Upper lobe of right lung (tissue), 1 donor: ENCODE measurements at regions not wholly inside any gene's neighbourhood (a gene's known extent, or its start where the extent isn't known, plus 50 kb on each side); places are given as distances from the start of the nearest gene placed in this dataset.

Source experiments
- ATAC-seq: fragments of 200-7000 bp; cut with Tn5 transposase; one replicate; pipeline ENCODE4 v1.9.1; 2020; ENCODE audit warnings: mild to moderate bottlenecking, moderate library complexity
- DNase-seq: peaks from one replicate; pipeline ENCODE4 v3.0.0-alpha.2; 2020
- H3K27ac ChIP-seq: fragments of 200-600 bp; one replicate; pipeline ENCODE4 v1.8.0; 2022
- H3K27me3 ChIP-seq: fragments of 200-600 bp; one replicate; pipeline ENCODE4 v1.8.0; 2022; ENCODE audit warnings: mild to moderate bottlenecking
- H3K36me3 ChIP-seq: fragments of 200-600 bp; one replicate; pipeline ENCODE4 v1.8.0; 2022
- H3K4me1 ChIP-seq: fragments of 200-600 bp; one replicate; pipeline ENCODE4 v1.8.0; 2022
- H3K4me3 ChIP-seq: fragments of 200-600 bp; one replicate; pipeline ENCODE4 v1.8.0; 2022; ENCODE audit warnings: mild to moderate bottlenecking
- H3K9me3 ChIP-seq: fragments of 200-600 bp; one replicate; pipeline ENCODE4 v1.8.0; 2022
- CTCF ChIP-seq: fragments of 200-600 bp; IDR thresholded peaks from one replicate; pipeline ENCODE4 v1.8.0; 2022; ENCODE audit warnings: antibody characterized with exemption
- intact Hi-C: fragments of 100-400 bp; cut with DNase I; formaldehyde crosslinking; loops from one replicate; pipeline ENCODE4 v1.11.0; 2022
- donor health status: DM: no; HTN: yes; CAD: no; lungs with severe emphysema.

GRCh38 chr18:40387130-40387787 lies 1567.8 kb upstream of the PIK3C3 start:
- Histone ChIP-seq H3K4me1 (no peaks in the 10 kb centered on the region), H3K27me3 (no peaks in the 10 kb centered on the region), H3K27ac (no peak overlapping the region), H3K9me3 (no peaks in the 10 kb centered on the region), H3K4me3 (no peak overlapping the region), H3K36me3 (no peaks in the 10 kb centered on the region)
- no peak for TF ChIP-seq CTCF
- ATAC-seq (no peak), DNase-seq (no peak)
- intact Hi-C loops = no loop called here

- Histone ChIP-seq H3K27ac (no peak overlapping the region), H3K4me1 (no peaks in the 10 kb centered on the region), H3K4me3 (no peak overlapping the region), H3K9me3 (no peaks in the 10 kb centered on the region), H3K27me3 (no peaks in the 10 kb centered on the region), H3K36me3 (no peaks in the 10 kb centered on the region)
- intact Hi-C loops = no loop called here
- ATAC-seq (no peak), DNase-seq (no peak)
- no peak for TF ChIP-seq CTCF
Measured at GRCh38 chr18:40382197-40382596, 1572.8 kb upstream of the PIK3C3 start.

GRCh38 chr18:40380686-40381439 lies 1574.2 kb upstream of the PIK3C3 start:
- no peak for TF ChIP-seq CTCF
- intact Hi-C loops = no loop called here
- H3K4me3 ChIP-seq = no peak overlapping the region
- H3K27ac ChIP-seq = no peak overlapping the region
- ATAC-seq = no peak
- no peaks in the 10 kb centered on the region for H3K36me3 ChIP-seq
- H3K9me3 ChIP-seq = no peaks in the 10 kb centered on the region
- DNase-seq = no peak
- no peaks in the 10 kb centered on the region for H3K27me3 ChIP-seq
- no peaks in the 10 kb centered on the region for H3K4me1 ChIP-seq

- no peaks in the 10 kb centered on the region for H3K36me3 ChIP-seq
- intact Hi-C loops = no loop called here
- ATAC-seq (no peak), DNase-seq (no peak)
- no peak overlapping the region for H3K27ac ChIP-seq
- no peaks in the 10 kb centered on the region for H3K27me3 ChIP-seq
- H3K4me1 ChIP-seq = no peaks in the 10 kb centered on the region
- H3K9me3 ChIP-seq = no peaks in the 10 kb centered on the region
- no peak for TF ChIP-seq CTCF
- H3K4me3 ChIP-seq = no peak overlapping the region
Measured at GRCh38 chr18:40375837-40376236, 1579.2 kb upstream of the PIK3C3 start.

GRCh38 chr18:40371673-40372072 lies 1583.4 kb upstream of the PIK3C3 start:
- ATAC-seq = no peak

More at GRCh38 chr18:40371673-40372072, 1583.4 kb upstream of the PIK3C3 start:
- H3K4me3 ChIP-seq = no peak overlapping the region
- no peaks in the 10 kb centered on the region for H3K9me3 ChIP-seq
- no peak for DNase-seq
- no peaks in the 10 kb centered on the region for H3K4me1 ChIP-seq
- no peak for TF ChIP-seq CTCF
- intact Hi-C loops = no loop called here
- no peaks in the 10 kb centered on the region for H3K36me3 ChIP-seq
- no peaks in the 10 kb centered on the region for H3K27me3 ChIP-seq
- no peak overlapping the region for H3K27ac ChIP-seq
